GM21515 (cell line): ENCODE measurements at regions not wholly inside any gene's neighbourhood (a gene's known extent, or its start where the extent isn't known, plus 50 kb on each side); places are given as distances from the start of the nearest gene placed in this dataset.
"Not testable (repeated sequence)": the region's sequence is repeated elsewhere in the genome, so short reads cannot be mapped to it uniquely, and the experiment has no call there.

Experiments
- ATAC-seq: cut with Tn5 transposase; IDR thresholded peaks from one replicate; pipeline ENCODE4 v1.9.1; 2021; ENCODE audit not compliant: unreplicated experiment

GRCh38 chr4:167918077-167918476 is 174.3 kb upstream of the ANXA10 start:
- no peak for ATAC-seq

- no peak for ATAC-seq
Measured at GRCh38 chr4:167930166-167930565, 162.2 kb upstream of the ANXA10 start.

- ATAC-seq, result no peak
Measured at GRCh38 chr4:167934216-167934615, 158.1 kb upstream of the ANXA10 start.

GRCh38 chr4:167939863-167940616 is 152.3 kb upstream of the ANXA10 start:
- ATAC-seq, result no peak

- no peak for ATAC-seq
Measured at GRCh38 chr4:167943872-167944505, 148.3 kb upstream of the ANXA10 start.

GRCh38 chr4:167944721-167945120 is 147.6 kb upstream of the ANXA10 start:
- ATAC-seq, result no peak

- no peak for ATAC-seq
Measured at GRCh38 chr4:167955006-167955405, 137.3 kb upstream of the ANXA10 start.

GRCh38 chr4:167956676-167957075 is 135.7 kb upstream of the ANXA10 start:
- no peak for ATAC-seq

- ATAC-seq, result no peak
Measured at GRCh38 chr4:167964766-167965373, 127.5 kb upstream of the ANXA10 start.

- ATAC-seq, result no peak
Measured at GRCh38 chr4:167966143-167966542, 126.2 kb upstream of the ANXA10 start.

- ATAC-seq, result no peak
Measured at GRCh38 chr4:167973513-167973912, 118.8 kb upstream of the ANXA10 start.

GRCh38 chr4:167985565-167985964 is 106.8 kb upstream of the ANXA10 start:
- no peak for ATAC-seq

GRCh38 chr4:167986044-167986443 is 106.3 kb upstream of the ANXA10 start:
- no peak for ATAC-seq

GRCh38 chr4:167987285-167987684 is 105.1 kb upstream of the ANXA10 start:
- ATAC-seq, result no peak

- ATAC-seq, result no peak
Measured at GRCh38 chr4:167989815-167990214, 102.5 kb upstream of the ANXA10 start.

- ATAC-seq, result not testable (repeated sequence)
Measured at GRCh38 chr4:168008112-168008511, 84.2 kb upstream of the ANXA10 start.

GRCh38 chr4:168019019-168019651 is 73.2 kb upstream of the ANXA10 start:
- ATAC-seq, result no peak

- ATAC-seq, result no peak
Measured at GRCh38 chr4:168019921-168020320, 72.4 kb upstream of the ANXA10 start.

- no peak for ATAC-seq
Measured at GRCh38 chr4:168021666-168022065, 70.7 kb upstream of the ANXA10 start.

- no peak for ATAC-seq
Measured at GRCh38 chr4:168028568-168028967, 63.8 kb upstream of the ANXA10 start.

GRCh38 chr4:168028970-168029597 is 63.3 kb upstream of the ANXA10 start:
- no peak for ATAC-seq
